ENCODE measurements at regions not wholly inside any gene's neighbourhood (a gene's known extent, or its start where the extent isn't known, plus 50 kb on each side); places are given as distances from the start of the nearest gene placed in this dataset.

GRCh38 chr2:168322325-168323007 lies 75.1 kb upstream of the STK39 start:
- TF ChIP-seq, protein P1, sequence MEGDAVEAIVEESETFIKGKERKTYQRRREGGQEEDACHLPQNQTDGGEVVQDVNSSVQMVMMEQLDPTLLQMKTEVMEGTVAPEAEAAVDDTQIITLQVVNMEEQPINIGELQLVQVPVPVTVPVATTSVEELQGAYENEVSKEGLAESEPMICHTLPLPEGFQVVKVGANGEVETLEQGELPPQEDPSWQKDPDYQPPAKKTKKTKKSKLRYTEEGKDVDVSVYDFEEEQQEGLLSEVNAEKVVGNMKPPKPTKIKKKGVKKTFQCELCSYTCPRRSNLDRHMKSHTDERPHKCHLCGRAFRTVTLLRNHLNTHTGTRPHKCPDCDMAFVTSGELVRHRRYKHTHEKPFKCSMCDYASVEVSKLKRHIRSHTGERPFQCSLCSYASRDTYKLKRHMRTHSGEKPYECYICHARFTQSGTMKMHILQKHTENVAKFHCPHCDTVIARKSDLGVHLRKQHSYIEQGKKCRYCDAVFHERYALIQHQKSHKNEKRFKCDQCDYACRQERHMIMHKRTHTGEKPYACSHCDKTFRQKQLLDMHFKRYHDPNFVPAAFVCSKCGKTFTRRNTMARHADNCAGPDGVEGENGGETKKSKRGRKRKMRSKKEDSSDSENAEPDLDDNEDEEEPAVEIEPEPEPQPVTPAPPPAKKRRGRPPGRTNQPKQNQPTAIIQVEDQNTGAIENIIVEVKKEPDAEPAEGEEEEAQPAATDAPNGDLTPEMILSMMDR (IDR thresholded peaks at IDR 0.05): no peak
- no peak for TF ChIP-seq POLR2A (IDR thresholded peaks at IDR 0.05; ENCODE audit: low read depth)
